ENCODE measurements at regions not wholly inside any gene's neighbourhood (a gene's known extent, or its start where the extent isn't known, plus 50 kb on each side); places are given as distances from the start of the nearest gene placed in this dataset.
"Not testable (repeated sequence)": the region's sequence is repeated elsewhere in the genome, so short reads cannot be mapped to it uniquely, and the experiment has no call there.

GRCh38 chr10:84848967-84849366 is 520.6 kb downstream of the CCSER2 start:
- DNase-seq (ENCODE audit: low spot score), result no peak

GRCh38 chr10:84850826-84851225 is 522.4 kb downstream of the CCSER2 start:
- no peak for DNase-seq (ENCODE audit: low spot score)

DNA sequence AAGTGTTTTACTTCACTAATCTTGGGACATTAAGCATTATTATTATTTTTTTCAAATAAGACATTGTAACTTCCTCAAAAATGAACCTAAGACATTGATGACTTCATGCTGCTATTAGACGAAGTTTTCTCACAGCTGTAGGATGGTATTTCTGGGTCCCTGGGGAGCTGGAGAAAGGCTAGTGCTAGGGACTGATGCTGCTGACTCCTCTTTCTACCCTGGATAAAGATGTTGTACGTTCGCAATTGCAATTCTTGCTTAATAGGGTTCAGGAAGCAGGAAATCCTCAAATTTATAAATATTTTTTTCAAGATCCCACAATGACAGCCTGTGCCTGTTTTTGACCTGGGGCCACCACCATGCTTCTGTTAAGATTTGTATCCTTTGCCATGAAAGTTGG is 526.0 kb downstream of the CCSER2 start:
- DNase-seq (ENCODE audit: low spot score), result no peak

GRCh38 chr10:84860855-84861254 is 532.5 kb downstream of the CCSER2 start:
- no peak for DNase-seq (ENCODE audit: low spot score)

DNA sequence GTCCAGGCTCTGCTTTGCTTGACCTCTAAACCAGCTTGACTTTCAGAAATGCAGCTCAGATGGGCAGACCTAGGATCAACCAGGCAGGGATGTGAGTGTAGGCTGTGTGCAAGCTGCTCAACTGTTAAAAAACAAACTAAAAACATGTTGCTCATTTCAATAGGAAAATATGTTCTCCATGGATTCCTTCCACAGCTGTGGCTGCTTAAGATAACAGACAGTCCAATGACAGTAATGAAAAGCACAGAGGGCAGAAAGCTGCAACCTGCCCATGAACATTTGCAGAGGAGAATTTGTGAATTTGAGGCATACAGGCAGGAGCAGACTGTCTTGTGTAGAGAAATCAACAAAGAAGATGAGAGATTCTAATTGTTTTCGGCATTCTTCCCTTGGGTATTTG is 534.2 kb downstream of the CCSER2 start:
- DNase-seq (ENCODE audit: low spot score), result peak; percentile 25

GRCh38 chr10:84863675-84864074 is 535.3 kb downstream of the CCSER2 start:
- DNase-seq (ENCODE audit: low spot score), result no peak

DNA sequence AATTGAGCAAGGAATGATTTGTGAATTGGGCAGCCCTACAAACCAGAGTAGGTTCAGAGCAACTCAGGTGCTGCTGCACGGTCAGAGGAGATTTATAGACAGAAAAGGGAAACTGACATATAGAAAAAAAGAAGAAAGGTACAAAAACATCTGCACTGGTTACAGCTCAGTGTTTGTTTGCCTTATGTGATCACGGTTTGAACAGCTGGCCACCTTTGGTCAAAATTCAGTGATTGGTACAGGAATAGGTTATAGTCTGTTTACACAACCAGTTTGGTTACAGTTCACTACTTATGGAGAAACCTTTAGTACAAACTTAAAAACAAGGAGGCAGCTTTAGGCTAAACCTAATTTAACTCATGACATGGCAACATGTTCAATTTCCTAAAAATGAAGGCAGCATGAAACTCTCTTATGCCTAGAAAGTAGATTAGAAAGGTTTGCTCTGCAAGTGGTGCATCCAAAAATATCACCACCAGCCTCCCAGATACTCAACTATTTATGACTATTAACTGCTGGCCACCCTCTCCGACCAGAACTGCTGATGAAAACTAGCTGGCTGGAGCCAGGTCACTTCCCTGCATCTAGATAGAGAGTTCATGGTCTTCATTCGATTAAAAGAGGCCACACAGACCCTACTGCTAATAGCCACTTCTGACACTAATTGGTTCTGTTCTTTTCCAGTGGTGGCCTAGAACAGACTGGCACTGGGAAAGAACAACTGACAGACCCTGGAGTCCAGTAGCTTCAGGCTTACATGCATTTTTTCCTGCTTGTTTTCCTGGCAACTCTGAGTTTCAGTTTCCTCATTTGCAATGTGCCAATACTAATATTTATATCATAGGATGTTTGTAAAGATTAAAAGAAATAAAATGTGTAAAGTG is 548.0 kb downstream of the CCSER2 start:
- no peak for DNase-seq (ENCODE audit: low spot score)

GRCh38 chr10:84879991-84880390 is 551.6 kb downstream of the CCSER2 start:
- DNase-seq (ENCODE audit: low spot score), result no peak

GRCh38 chr10:84881696-84882095 is 553.3 kb downstream of the CCSER2 start:
- not testable (repeated sequence) for DNase-seq (ENCODE audit: low spot score)

- no peak for DNase-seq (ENCODE audit: low spot score)
These were observed 562.3 kb downstream of the CCSER2 start for GRCh38 chr10:84890706-84891105.

DNA sequence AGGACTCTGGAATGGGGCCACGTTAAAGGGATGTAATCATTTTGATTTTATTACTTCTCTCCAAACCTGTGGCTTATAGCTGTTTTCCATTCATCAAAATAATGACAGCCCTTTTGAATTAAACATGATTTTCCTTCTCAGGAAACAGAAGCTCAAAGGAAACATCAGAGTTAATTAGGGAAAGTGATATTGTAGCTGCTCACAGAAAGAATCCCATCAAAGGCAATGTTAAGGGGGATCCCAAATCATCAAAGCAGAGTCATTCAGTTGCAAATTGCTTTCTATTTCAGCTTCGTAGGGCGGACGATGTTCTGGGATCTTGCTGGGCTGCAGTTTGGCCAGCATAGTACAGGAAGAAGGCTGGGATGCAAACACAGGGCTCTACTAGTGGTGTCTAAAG is 563.2 kb downstream of the CCSER2 start:
- no peak for DNase-seq (ENCODE audit: low spot score)

- DNase-seq (ENCODE audit: low spot score), result no peak
These were observed 567.2 kb downstream of the CCSER2 start for GRCh38 chr10:84895541-84895940.

DNA sequence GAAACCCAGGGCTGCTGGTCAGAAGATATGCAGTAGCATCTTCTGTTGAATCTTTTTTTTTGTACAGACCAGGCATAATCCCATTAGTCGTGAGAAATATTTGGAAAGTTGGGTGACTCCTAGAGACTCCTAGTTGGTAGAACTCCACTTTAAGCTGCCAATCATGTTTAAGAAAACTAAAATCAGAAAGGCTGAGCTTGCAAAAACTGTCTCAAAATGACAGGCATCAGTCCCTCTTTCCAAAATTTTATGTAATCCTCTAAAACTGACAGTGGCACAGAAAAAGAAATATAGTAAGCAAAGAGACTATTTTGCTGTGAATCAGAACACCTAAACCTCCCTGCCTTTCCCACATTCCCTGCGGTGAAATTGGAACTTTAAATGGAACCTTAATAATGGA is 568.5 kb downstream of the CCSER2 start:
- DNase-seq (ENCODE audit: low spot score), result no peak

GRCh38 chr10:84899268-84899667 is 570.9 kb downstream of the CCSER2 start:
- DNase-seq (ENCODE audit: low spot score), result no peak

GRCh38 chr10:84900141-84900540 is 571.8 kb downstream of the CCSER2 start:
- no peak for DNase-seq (ENCODE audit: low spot score)

- no peak for DNase-seq (ENCODE audit: low spot score)
These were observed 573.5 kb downstream of the CCSER2 start for GRCh38 chr10:84901885-84902284.

- DNase-seq (ENCODE audit: low spot score), result no peak
These were observed 574.2 kb downstream of the CCSER2 start for GRCh38 chr10:84902553-84902952.

DNA sequence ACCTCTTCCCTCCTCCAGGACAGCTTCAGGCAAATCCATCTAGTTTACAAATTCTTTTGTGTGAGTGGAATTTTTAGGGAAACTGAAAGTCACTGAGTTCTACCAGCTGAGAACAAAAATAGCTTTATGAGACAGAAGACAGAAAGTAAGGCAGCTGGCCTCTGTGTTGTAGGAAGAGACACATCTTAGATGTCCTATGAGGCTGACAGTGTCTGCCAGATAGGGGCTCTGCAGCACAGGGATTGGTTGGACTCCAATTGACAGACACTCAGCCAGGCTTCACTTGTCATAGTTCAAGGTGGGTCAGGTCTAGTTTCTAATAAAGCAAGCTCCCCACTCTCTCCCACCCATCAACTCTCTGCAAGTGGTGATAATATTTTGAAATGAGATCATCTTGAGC is 574.9 kb downstream of the CCSER2 start:
- DNase-seq (ENCODE audit: low spot score), result no peak

GRCh38 chr10:84907461-84908009 is 579.1 kb downstream of the CCSER2 start:
- no peak for DNase-seq (ENCODE audit: low spot score)

DNA sequence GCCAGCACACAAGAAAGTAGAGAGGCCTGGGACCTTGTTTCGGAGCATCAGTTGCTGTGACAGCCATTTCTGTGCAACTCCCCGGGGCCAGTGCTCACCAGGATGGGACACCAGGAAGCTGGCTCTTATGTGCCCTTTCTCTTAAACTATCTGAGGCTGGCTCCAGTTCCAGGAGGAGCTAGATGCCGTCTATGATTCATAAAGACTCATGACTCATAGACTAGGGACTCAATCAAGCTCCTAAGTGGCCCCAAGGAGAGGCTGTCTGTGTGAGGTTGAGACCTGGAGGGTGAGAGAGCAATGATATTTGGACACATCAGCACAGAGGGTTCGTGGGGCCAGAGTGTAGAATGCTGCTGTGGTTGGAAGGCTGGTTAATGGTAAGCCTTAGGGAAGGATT is 580.1 kb downstream of the CCSER2 start:
- DNase-seq (ENCODE audit: low spot score), result no peak

DNA sequence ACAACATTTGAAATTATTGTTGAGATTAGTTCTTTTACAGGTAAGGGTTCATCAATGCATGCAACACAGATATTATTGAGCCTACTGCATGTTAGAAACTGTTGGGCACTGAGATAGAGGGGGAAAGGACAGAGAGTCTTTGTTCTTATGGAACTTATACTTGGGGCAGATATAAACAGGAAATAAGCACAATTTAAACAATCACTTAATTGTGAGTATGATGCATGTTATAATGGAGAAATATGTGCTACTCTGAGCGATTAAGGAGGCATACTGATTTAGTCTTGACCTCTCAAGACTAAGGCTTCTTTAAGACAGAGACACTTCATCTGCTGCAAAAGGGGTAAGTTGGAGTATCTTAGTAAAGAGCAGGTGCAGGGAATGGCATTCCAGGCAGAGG is 593.3 kb downstream of the CCSER2 start:
- DNase-seq (ENCODE audit: low spot score), result no peak

GRCh38 chr10:84924131-84924530 is 595.7 kb downstream of the CCSER2 start:
- DNase-seq (ENCODE audit: low spot score), result no peak

- no peak for DNase-seq (ENCODE audit: low spot score)
These were observed 597.1 kb downstream of the CCSER2 start for GRCh38 chr10:84925495-84925894.
